Gastrocnemius medialis (tissue), 4 donors: ENCODE measurements at regions not wholly inside any gene's neighbourhood (a gene's known extent, or its start where the extent isn't known, plus 50 kb on each side); places are given as distances from the start of the nearest gene placed in this dataset.

Experiments used
- CTCF ChIP-seq, 5 experiments: fragments of 450-650 bp in 3 of 5; fragments of 200-600 bp in 2 of 5; sonication (generic) in 2 of 5; IDR thresholded peaks in 4 of 5; conservative IDR thresholded peaks in 1 of 5; 1 replicate in 4 of 5; 2 replicates in 1 of 5; pipeline ENCODE4 v1.5.1; 2016 to 2019; ENCODE audit warnings: antibody characterized with exemption in 5 of 5, mild to moderate bottlenecking in 3 of 5, moderate library complexity in 3 of 5
- POLR2A ChIP-seq, 2 donors: fragments of 450-650 bp; IDR thresholded peaks; one replicate each; pipeline ENCODE4 v1.6.1; 2017; ENCODE audit warnings: antibody characterized with exemption in 2 of 2, mild to moderate bottlenecking in 2 of 2, moderate library complexity in 2 of 2

GRCh38 chrX:121356139-121356849 lies 308.9 kb downstream of the GLUD2 start:
- TF ChIP-seq CTCF (IDR thresholded peaks at IDR 0.05 in 4 of 5, conservative IDR thresholded peaks at IDR 0.05 in 1 of 5) (no peak), POLR2A (IDR thresholded peaks at IDR 0.05) (no peak)
